NCI-H187 (cell line): ENCODE measurements at regions not wholly inside any gene's neighbourhood (a gene's known extent, or its start where the extent isn't known, plus 50 kb on each side); places are given as distances from the start of the nearest gene placed in this dataset.

ENCODE experiments used
- DNase-seq, 2 experiments: peaks; one replicate each; lab custom pipeline; 2025; lab: John Stamatoyannopoulos, UW

GRCh38 chr6:88238065-88238464 is 71.9 kb upstream of the CNR1 start:
- no peak for DNase-seq

GRCh38 chr6:88236612-88237360 is 70.6 kb upstream of the CNR1 start:
- no peak for DNase-seq

- DNase-seq, result no peak
Observed at GRCh38 chr6:88232753-88233152, 66.6 kb upstream of the CNR1 start.

GRCh38 chr6:88223298-88223697 is 57.2 kb upstream of the CNR1 start:
- DNase-seq, result no peak

- no peak for DNase-seq
Observed at GRCh38 chr6:88220493-88220892, 54.3 kb upstream of the CNR1 start.

GRCh38 chr6:88216182-88216581 is 50.0 kb upstream of the CNR1 start:
- DNase-seq, result no peak
